MM.1S (cell line): ENCODE measurements at regions not wholly inside any gene's neighbourhood (a gene's known extent, or its start where the extent isn't known, plus 50 kb on each side); places are given as distances from the start of the nearest gene placed in this dataset.

Experiments
- DNase-seq: peaks from one replicate; pipeline ENCODE4 v3.0.0-alpha.2; 2015
- H2AFZ ChIP-seq: fragments of 300-600 bp; sonication (generic); 2 replicates; pipeline ENCODE4 v1.6.0; 2016; ENCODE audit warnings: antibody characterized with exemption, low read length
- H3F3A ChIP-seq: fragments of 300-600 bp; sonication (generic); 2 replicates; pipeline ENCODE4 v1.6.1; 2016; ENCODE audit warnings: mild to moderate bottlenecking, antibody characterized with exemption, low read length, moderate library complexity, mixed read lengths; ENCODE audit not compliant: insufficient read depth
- H3K27ac ChIP-seq: fragments of 300-600 bp; sonication (generic); 2 replicates; pipeline ENCODE4 v1.5.1; 2016; ENCODE audit warnings: mild to moderate bottlenecking, low read length
- H3K27me3 ChIP-seq: fragments of 300-600 bp; sonication (generic); replicated peaks from 2 replicates; pipeline ENCODE4 v1.6.0; 2016; ENCODE audit warnings: low read length; ENCODE audit not compliant: insufficient read depth
- H3K36me3 ChIP-seq: fragments of 300-600 bp; sonication (generic); replicated peaks from 2 replicates; pipeline ENCODE4 v1.6.1; 2016; ENCODE audit warnings: mild to moderate bottlenecking, low read length, mixed read lengths; ENCODE audit not compliant: insufficient read depth
- H3K4me1 ChIP-seq: fragments of 300-600 bp; sonication (generic); 2 replicates; pipeline ENCODE4 v1.6.1; 2016; ENCODE audit warnings: low read length, mixed read lengths
- H3K4me2 ChIP-seq: fragments of 300-600 bp; sonication (generic); 2 replicates; pipeline ENCODE4 v1.6.0; 2016; ENCODE audit warnings: low read depth, low read length
- H3K4me3 ChIP-seq: fragments of 300-600 bp; sonication (generic); 2 replicates; pipeline ENCODE4 v1.5.1; 2016; ENCODE audit warnings: low read length, mixed read lengths
- H3K79me2 ChIP-seq: fragments of 300-600 bp; sonication (generic); 2 replicates; pipeline ENCODE4 v1.6.1; 2016; ENCODE audit warnings: mixed run types, low read length, mixed read lengths
- H3K9ac ChIP-seq: fragments of 300-600 bp; sonication (generic); 2 replicates; pipeline ENCODE4 v1.6.1; 2016; ENCODE audit warnings: low read length, mixed read lengths
- H3K9me2 ChIP-seq: fragments of 300-600 bp; sonication (generic); replicated peaks from 2 replicates; pipeline ENCODE4 v1.6.1; 2016; ENCODE audit warnings: mild to moderate bottlenecking, low read length, mixed read lengths; ENCODE audit not compliant: insufficient read depth
- H3K9me3 ChIP-seq: fragments of 300-600 bp; sonication (generic); replicated peaks from 2 replicates; pipeline ENCODE4 v1.6.1; 2016; ENCODE audit warnings: mild to moderate bottlenecking, low read length, mixed read lengths; ENCODE audit not compliant: insufficient read depth
- H4K20me1 ChIP-seq: fragments of 300-600 bp; sonication (generic); 2 replicates; pipeline ENCODE4 v1.6.1; 2016; ENCODE audit warnings: mild to moderate bottlenecking, low read length, moderate library complexity, mixed read lengths; ENCODE audit not compliant: insufficient read depth
- EZH2 ChIP-seq: fragments of 300-600 bp; sonication (generic); optimal IDR thresholded peaks from 2 replicates; pipeline ENCODE3; 2017; ENCODE audit warnings: low read depth, mild to moderate bottlenecking, antibody characterized with exemption, low read length, mixed read lengths
- EZH2phosphoT487 ChIP-seq: fragments of 300-600 bp; sonication (generic); IDR thresholded peaks from 2 replicates; pipeline ENCODE4 v1.6.1; 2018; ENCODE audit warnings: antibody characterized with exemption, low read length
- TF ChIP-seq, protein P1 (sequence below): fragments of 300-600 bp; sonication (generic); IDR thresholded peaks from 2 replicates; pipeline ENCODE4 v1.5.1; 2016; ENCODE audit warnings: antibody characterized with exemption, low read length, mixed read lengths

DNA sequence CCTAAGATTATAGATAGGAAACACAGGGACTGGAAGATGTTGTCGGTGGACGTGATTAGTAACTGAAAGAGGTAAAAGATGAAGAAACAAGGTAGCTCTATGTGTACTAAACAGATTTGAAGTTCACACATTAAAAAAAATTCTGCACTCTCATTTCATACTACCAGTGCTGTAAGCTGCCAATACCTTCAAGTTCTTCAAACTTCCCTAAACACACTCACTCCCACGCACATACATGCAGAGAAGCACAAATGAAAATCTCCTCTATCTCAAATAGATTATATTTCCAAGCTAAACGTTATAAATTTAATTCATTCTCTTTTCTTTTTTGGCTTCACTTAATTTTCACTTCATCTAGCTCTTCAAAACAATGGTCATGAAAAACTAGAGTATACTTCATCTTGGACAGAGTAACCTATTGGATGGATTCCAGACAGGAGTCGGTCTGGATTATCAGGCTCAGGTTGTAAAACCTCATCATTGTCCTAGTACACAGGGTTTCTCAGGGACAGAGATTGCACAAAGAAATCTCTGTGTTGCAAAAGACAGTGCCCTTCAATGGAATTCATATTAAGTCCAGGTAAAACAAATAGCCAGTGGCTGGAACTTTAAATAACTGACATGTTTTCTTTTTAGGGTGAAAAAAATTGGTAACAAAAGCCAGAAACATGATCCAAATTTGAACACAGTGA is 408.1 kb upstream of the ZNF385D start:
- Histone ChIP-seq H3K79me2 (no peaks in the 10 kb centered on the region), H3K4me2 (no peak overlapping the region), H3K4me1 (no peaks in the 10 kb centered on the region), H3K36me3 (no peaks in the 10 kb centered on the region), H4K20me1 (no peaks in the 10 kb centered on the region), H2AFZ (no peak overlapping the region), H3K9me3 (no peaks in the 10 kb centered on the region), H3K27ac (no peak overlapping the region), H3F3A (no peaks in the 10 kb centered on the region), H3K9ac (no peak overlapping the region), H3K9me2 (no peaks in the 10 kb centered on the region), H3K4me3 (no peak overlapping the region), H3K27me3 (no peaks in the 10 kb centered on the region)
- DNase-seq, result no peak
- TF ChIP-seq, protein P1, sequence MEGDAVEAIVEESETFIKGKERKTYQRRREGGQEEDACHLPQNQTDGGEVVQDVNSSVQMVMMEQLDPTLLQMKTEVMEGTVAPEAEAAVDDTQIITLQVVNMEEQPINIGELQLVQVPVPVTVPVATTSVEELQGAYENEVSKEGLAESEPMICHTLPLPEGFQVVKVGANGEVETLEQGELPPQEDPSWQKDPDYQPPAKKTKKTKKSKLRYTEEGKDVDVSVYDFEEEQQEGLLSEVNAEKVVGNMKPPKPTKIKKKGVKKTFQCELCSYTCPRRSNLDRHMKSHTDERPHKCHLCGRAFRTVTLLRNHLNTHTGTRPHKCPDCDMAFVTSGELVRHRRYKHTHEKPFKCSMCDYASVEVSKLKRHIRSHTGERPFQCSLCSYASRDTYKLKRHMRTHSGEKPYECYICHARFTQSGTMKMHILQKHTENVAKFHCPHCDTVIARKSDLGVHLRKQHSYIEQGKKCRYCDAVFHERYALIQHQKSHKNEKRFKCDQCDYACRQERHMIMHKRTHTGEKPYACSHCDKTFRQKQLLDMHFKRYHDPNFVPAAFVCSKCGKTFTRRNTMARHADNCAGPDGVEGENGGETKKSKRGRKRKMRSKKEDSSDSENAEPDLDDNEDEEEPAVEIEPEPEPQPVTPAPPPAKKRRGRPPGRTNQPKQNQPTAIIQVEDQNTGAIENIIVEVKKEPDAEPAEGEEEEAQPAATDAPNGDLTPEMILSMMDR, result no peak
- TF ChIP-seq EZH2phosphoT487 (no peak), EZH2 (no peak)

DNA sequence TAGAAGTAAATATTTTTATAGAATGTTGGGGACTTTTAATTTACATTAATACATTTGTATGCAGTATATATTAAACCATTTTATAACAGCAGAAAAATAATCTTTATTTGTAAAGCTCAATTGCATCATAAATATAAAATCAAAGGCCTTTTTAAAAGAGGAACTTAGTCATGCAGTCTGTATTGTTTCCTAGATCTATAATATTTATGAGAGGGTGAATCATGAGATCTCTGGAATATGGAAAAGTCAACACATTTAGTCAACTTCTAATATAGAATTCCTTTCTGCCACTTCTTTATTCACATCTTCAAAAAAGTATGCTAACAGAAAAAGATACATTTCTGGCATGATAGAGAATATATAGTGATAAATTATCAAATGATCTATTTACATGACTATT is 410.3 kb upstream of the ZNF385D start:
- Histone ChIP-seq H3K9me3 (no peaks in the 10 kb centered on the region), H3K4me1 (no peaks in the 10 kb centered on the region), H3K27me3 (no peaks in the 10 kb centered on the region), H3F3A (no peaks in the 10 kb centered on the region), H3K36me3 (no peaks in the 10 kb centered on the region), H3K4me2 (no peak overlapping the region), H3K79me2 (no peaks in the 10 kb centered on the region), H3K27ac (no peak overlapping the region), H3K4me3 (no peak overlapping the region), H3K9ac (no peak overlapping the region), H4K20me1 (no peaks in the 10 kb centered on the region), H2AFZ (no peak overlapping the region), H3K9me2 (no peaks in the 10 kb centered on the region)
- no peak for DNase-seq
- TF ChIP-seq EZH2 (no peak), EZH2phosphoT487 (no peak)
- TF ChIP-seq, protein P1, result no peak

DNA sequence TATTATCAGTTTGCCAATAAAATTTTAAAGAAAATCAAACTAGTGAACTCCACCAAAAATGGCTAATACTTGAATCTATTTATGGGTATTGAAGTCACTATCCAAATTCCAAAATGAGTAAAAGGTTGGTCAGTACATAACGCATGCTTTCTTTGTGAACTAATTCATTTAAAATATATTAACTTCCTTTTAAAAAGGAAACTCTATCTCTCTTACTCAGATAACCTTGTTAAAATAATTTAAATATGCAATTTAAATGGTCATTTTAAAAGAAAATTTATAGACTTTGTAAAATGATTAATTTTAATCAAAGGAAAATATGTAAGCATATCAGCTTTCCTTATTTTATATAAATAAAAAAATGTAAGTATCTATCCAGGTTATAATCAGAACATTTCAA is 419.4 kb upstream of the ZNF385D start:
- H3K36me3 ChIP-seq, result no peaks in the 10 kb centered on the region
- no peaks in the 10 kb centered on the region for H3F3A ChIP-seq
- no peak overlapping the region for H2AFZ ChIP-seq
- no peak overlapping the region for H3K27ac ChIP-seq
- no peaks in the 10 kb centered on the region for H3K27me3 ChIP-seq
- no peak overlapping the region for H3K4me2 ChIP-seq
- H3K4me1 ChIP-seq, result no peaks in the 10 kb centered on the region
- H3K9ac ChIP-seq, result no peak overlapping the region
- TF ChIP-seq EZH2phosphoT487 (no peak), EZH2 (no peak)
- TF ChIP-seq, protein P1, result no peak
- no peak for DNase-seq
- H4K20me1 ChIP-seq, result no peaks in the 10 kb centered on the region
- H3K9me3 ChIP-seq, result no peaks in the 10 kb centered on the region
- H3K4me3 ChIP-seq, result no peak overlapping the region
- no peaks in the 10 kb centered on the region for H3K79me2 ChIP-seq
- H3K9me2 ChIP-seq, result no peaks in the 10 kb centered on the region
